Nucleus accumbens (tissue), 56 donors: ENCODE measurements at regions not wholly inside any gene's neighbourhood (a gene's known extent, or its start where the extent isn't known, plus 50 kb on each side); places are given as distances from the start of the nearest gene placed in this dataset.
A peak's percentile ranks its signal among the peaks of the same experiment; 100 is the strongest.

ENCODE experiments used
- DNase-seq, 56 donors: peaks; one replicate each; lab custom pipeline; 2025; lab: John Stamatoyannopoulos, UW

DNA sequence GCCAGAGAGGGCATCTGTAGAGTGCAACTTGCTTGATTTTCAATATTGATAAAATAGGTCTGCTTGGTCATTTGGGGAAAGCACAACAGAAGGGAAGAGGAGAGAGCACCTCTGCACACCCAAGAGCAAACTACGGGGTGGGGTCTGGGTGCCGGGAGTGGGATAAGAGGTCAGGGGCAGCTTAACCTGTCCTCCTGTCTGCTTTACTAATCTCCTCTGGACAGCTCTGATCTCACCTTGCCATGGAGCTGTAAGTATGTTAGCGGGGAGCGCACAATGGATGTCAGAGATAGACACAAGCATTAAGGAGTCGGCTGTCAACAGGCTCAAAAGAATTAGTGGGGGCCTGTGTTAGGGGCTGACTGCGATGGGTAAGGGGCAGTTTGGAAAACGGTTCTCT is 328.7 kb downstream of the CYRIA start:
- DNase-seq = no peak

DNA sequence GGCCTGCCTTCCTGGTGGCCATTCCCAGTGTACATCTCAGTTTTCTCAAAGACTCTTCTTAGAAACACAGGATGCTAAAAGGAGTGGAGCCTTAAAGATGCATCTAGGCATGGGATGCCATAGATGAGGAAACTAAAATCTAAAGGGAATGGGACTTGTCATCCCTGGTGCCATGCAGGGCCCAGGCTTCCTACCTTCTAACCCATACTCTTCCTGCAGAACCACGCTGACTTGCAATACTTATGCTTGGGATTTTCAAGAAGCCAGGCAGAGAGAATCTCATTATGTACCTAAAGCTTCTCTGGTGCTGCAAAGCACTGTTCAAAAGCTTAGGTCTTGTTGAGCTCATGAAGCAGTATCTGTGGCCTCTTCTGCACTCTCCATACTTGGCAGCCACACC is 329.1 kb downstream of the CYRIA start:
- DNase-seq = no peak

DNA sequence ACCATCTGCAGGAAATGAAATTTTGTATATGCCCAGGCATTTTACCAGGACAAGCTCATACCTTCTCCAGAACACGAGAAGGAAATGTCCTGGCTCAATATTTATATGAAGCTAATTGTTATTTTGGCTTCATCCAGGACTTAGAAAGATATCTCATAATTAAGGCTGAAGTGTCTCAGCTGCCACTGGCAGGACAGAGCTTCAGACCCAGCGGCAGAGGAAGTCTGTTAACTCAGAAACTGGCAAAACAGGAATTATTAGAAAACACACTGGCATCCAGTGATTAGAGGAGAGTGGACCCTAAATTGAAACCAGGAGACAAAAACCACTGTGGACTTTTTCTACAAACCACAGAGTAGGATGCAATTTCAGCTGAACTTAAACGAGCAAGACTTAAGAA is 329.7 kb downstream of the CYRIA start:
- DNase-seq = no peak

GRCh38 chr2:16335604-16335930 is 330.1 kb downstream of the CYRIA start:
- DNase-seq = no peak

GRCh38 chr2:16334886-16335603 is 330.6 kb downstream of the CYRIA start:
- DNase-seq = no peak

- DNase-seq = no peak
These were observed 331.3 kb downstream of the CYRIA start for GRCh38 chr2:16334366-16334765.

- no peak for DNase-seq
These were observed 332.0 kb downstream of the CYRIA start for GRCh38 chr2:16333681-16334080.

DNA sequence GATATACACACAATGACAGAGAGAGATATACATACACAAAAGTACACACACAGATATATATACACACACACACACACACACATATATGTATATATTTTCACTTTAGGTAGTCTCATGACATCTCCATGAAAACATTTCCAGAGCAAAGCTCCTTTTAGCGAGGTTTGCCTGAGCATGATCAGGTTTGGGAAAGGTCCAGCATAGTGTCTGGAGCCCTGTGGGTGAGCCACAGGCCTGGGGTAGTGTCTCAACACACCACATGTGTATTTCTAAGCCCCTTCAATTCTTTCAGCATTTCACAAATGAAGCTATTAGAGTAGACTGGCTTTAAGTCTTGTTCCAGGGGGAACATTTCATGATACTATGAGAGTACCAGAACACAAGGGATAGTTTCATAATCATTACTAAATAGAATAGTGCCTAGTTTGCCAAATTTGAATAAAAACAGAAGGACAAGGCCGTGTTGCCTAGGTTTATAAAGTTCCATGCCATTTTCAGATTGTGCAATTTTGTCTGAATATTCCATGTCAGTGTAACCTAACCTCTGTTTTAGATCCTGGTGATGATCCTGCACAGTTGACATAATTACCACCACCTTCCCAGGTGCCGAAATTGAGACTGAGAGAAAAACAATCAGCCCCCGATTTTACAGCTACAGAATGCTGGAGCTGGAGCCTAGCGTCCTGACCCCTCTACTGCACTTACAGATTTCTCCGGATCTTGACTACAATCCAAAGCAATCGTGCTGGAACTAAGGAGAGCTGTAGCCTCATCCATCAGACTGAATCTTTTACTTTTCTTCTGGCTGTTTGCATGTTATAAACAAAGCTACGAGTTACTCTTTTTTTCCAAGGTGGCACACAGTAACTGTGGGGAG is 332.7 kb downstream of the CYRIA start:
- no peak for DNase-seq

DNA sequence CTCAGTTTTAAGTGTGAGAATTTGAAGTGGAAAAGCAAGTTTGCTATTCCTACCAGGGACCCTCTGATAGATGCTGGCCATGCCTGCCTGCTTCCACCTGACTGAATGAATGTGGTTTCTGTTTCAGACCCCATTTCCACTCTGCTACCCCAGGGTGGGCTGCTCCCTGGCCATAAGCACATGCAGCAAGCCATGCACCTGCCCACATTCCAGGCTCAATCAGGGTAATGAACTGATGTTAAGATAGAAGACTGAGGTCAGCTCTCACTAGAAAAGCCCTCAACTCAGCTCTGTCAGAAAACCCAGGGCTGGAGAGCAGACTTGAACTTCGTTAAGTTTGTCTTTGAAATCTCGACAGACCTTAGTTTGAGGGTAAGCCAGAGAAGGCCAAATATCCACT is 333.9 kb downstream of the CYRIA start:
- no peak for DNase-seq

GRCh38 chr2:16330982-16331381 is 334.7 kb downstream of the CYRIA start:
- no peak for DNase-seq

- no peak for DNase-seq
These were observed 335.1 kb downstream of the CYRIA start for GRCh38 chr2:16330571-16330970.

GRCh38 chr2:16330012-16330411 is 335.6 kb downstream of the CYRIA start:
- no peak for DNase-seq

- no peak for DNase-seq
These were observed 336.2 kb downstream of the CYRIA start for GRCh38 chr2:16329421-16329820.

- DNase-seq = no peak
These were observed 337.0 kb downstream of the CYRIA start for GRCh38 chr2:16328521-16329190.

- no peak for DNase-seq
These were observed 338.3 kb downstream of the CYRIA start for GRCh38 chr2:16327326-16327725.

DNA sequence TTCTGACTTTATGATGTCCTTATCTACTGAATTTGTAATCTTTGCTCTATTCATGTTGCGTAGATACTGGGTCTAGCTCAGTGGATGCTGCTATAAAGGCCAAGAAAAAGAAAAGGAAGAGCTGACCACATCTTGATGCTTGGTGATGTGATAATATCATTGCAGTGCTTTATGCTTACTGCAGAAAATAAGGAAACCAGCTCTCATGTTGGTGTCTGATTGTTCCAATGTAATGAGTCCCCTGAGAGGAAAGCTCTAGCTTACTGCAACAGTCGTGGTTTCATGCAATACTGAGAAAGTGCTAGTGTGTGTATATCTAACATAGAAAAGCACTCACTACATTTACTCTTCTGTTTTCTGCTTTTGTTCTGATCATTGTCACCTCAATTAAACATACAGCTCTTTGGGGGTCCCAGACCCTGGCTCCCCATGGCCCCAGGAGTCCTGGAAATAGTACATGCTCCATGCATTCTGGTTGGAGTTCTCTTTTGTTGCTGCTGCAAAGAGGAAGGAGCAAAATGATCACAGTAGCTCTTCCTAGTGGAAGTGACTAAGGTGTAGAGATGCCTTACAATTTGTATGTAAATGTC is 338.8 kb downstream of the CYRIA start:
- no peak for DNase-seq

- no peak for DNase-seq
These were observed 339.6 kb downstream of the CYRIA start for GRCh38 chr2:16325976-16326510.

DNA sequence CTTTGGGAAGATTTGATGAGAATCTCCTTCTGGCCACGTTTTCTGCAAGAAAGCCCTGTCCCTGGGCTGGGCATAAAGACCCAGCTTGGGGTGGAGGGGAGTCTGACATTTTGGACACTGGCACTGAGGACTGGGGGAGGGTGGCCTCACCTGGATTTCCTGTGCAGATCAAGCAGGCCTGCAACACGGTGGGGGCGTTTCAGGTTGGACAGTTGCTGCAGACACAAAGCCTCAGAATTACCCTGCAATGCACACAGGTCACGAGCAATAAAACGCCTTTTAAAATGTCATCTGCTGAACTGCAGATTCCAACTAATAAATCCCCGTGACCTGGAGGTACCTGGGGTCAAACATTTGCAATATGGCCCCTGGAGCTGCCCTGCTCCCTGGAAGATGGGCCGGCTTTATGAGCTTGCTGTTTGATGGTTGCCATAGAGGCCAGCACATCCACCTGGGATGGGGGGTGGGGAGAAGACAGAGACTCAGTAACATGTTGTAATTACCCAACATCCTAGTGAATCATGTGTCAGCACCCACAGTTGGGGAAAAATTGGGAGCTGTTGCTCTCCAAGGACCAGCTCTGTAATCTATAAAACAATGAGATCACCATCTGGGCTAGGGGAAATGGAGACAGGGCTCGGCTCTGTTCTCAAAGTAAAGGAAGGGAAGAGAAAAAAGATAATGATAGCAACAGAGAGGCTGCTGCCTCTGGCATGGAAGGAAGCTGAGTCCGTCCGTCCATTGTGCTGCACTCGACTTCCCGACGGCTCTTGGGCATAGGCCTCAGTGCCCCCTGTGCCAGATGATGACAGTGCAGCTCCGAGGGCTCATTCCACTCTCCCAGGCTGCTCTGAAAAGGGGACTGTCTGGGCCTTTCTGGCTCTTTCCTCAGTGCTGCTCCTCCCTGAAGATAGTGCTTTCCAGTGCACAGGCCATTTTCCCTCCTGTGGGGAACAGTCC is 340.3 kb downstream of the CYRIA start:
- peak in 3 of 56 donors; percentile 5 to 9 (median 6) for DNase-seq

DNA sequence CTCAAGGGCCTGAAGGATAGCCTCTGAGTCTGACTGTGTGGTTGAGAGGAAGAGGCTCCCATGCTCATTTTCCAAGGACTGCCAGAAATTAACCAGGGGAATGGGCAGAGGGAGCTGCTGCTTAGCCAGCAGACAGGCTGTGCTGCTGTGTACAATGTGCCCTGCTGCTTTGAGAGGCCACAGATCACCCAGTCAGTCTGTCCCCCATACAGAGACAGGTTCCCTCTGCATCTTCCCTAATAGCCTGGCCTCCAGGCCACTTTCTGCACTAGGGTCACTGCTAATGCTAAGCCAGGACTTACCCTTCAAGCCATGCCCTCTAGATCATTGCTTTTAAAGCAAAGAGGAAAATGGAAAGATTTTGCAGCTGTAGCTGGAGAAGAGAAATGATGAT is 341.1 kb downstream of the CYRIA start:
- no peak for DNase-seq
